WTC11 (cell line): ENCODE measurements at regions not wholly inside any gene's neighbourhood (a gene's known extent, or its start where the extent isn't known, plus 50 kb on each side); places are given as distances from the start of the nearest gene placed in this dataset.

Experiments used
- ATAC-seq: fragments of 200-7000 bp; cut with Tn5 transposase; 2 replicates; pipeline ENCODE4 v1.10.0; 2021; ENCODE audit warnings: mild to moderate bottlenecking, moderate library complexity
- CTCF ChIA-PET: fragments of 300-600 bp; sonication (Branson Sonifier 250); formaldehyde crosslinking; loops from one replicate; lab custom pipeline; 2021; ENCODE audit warnings: antibody characterized with exemption; lab: Charles Lee
- POLR2A ChIA-PET: fragments of 350-600 bp; sonication (Branson Sonifier 250); formaldehyde crosslinking; loops from one replicate; lab custom pipeline; 2021; ENCODE audit warnings: antibody characterized with exemption; lab: Charles Lee
- DNase-seq: peaks from one replicate; pipeline ENCODE4 v3.0.0; 2021; ENCODE audit warnings: low spot score
- H3K27ac Mint-ChIP-seq: 2 replicates; pipeline ENCODE4 v1.8.0; 2021; ENCODE audit warnings: mixed read lengths
- H3K27me3 Mint-ChIP-seq: 2 replicates; pipeline ENCODE4 v1.8.0; 2021; ENCODE audit warnings: low read depth, mild to moderate bottlenecking, moderate library complexity, mixed read lengths
- H3K36me3 Mint-ChIP-seq: 2 replicates; pipeline ENCODE4 v1.8.0; 2021; ENCODE audit warnings: mixed read lengths
- H3K4me1 Mint-ChIP-seq: 2 replicates; pipeline ENCODE4 v1.8.0; 2022; ENCODE audit warnings: mixed read lengths
- H3K4me3 Mint-ChIP-seq: 2 replicates; pipeline ENCODE4 v1.8.0; 2021; ENCODE audit warnings: mild to moderate bottlenecking, moderate library complexity, mixed read lengths
- H3K9me3 Mint-ChIP-seq: 2 replicates; pipeline ENCODE4 v1.8.0; 2021; ENCODE audit warnings: mixed read lengths
- EMX1 ChIP-seq: fragments of 250-450 bp; sonication (Bioruptor Pico); IDR thresholded peaks from 2 replicates; pipeline ENCODE4 v1.8.0; 2021; ENCODE audit warnings: mild to moderate bottlenecking
- FOXK1 ChIP-seq: sonication (generic); formaldehyde crosslinking; IDR thresholded peaks from 2 replicates; pipeline ENCODE4 v1.8.0; 2022; ENCODE audit warnings: mild to moderate bottlenecking, moderate library complexity, missing genetic modification reagents
- GABPB1 ChIP-seq: sonication (generic); formaldehyde crosslinking; IDR thresholded peaks from 2 replicates; pipeline ENCODE4 v1.8.1; 2023; ENCODE audit warnings: mild to moderate bottlenecking, missing genetic modification reagents
- GRHL2 ChIP-seq: fragments of 250-450 bp; sonication (Bioruptor Pico); IDR thresholded peaks from 2 replicates; pipeline ENCODE4 v1.8.0; 2022; ENCODE audit warnings: mild to moderate bottlenecking, moderate library complexity; ENCODE audit not compliant: insufficient replicate concordance, severe bottlenecking
- NFYB ChIP-seq: sonication (generic); formaldehyde crosslinking; conservative IDR thresholded peaks from 2 replicates; pipeline ENCODE4 v1.8.0; 2022; ENCODE audit warnings: low read depth, missing genetic modification reagents
- NR3C1 ChIP-seq: sonication (generic); formaldehyde crosslinking; conservative IDR thresholded peaks from 2 replicates; pipeline ENCODE4 v1.8.1; 2023; ENCODE audit warnings: low read depth, mild to moderate bottlenecking, missing genetic modification reagents
- OVOL2 ChIP-seq: fragments of 250-450 bp; sonication (Bioruptor Pico); IDR thresholded peaks from 2 replicates; pipeline ENCODE4 v1.9.0; 2021; ENCODE audit warnings: mild to moderate bottlenecking, borderline replicate concordance
- SMAD3 ChIP-seq: sonication (generic); formaldehyde crosslinking; IDR thresholded peaks from 2 replicates; pipeline ENCODE4 v1.8.0; 2022; ENCODE audit warnings: missing genetic modification reagents, mild to moderate bottlenecking, borderline replicate concordance
- TCF7 ChIP-seq: sonication (generic); formaldehyde crosslinking; IDR thresholded peaks from 2 replicates; pipeline ENCODE4 v1.8.0; 2022; ENCODE audit warnings: mild to moderate bottlenecking, low read depth, missing genetic modification reagents, moderate library complexity
- ZBTB21 ChIP-seq: sonication (generic); formaldehyde crosslinking; IDR thresholded peaks from 2 replicates; pipeline ENCODE4 v1.8.1; 2023; ENCODE audit warnings: mild to moderate bottlenecking, missing genetic modification reagents, borderline replicate concordance
- ZNF263 ChIP-seq: sonication (generic); formaldehyde crosslinking; IDR thresholded peaks from 2 replicates; pipeline ENCODE4 v1.8.1; 2022; ENCODE audit warnings: low read depth, mild to moderate bottlenecking, moderate library complexity, missing genetic modification reagents
- TF ChIP-seq, protein P1 (sequence below): sonication (generic); formaldehyde crosslinking; IDR thresholded peaks from 2 replicates; pipeline ENCODE4 v1.8.0; 2023; ENCODE audit warnings: mild to moderate bottlenecking, missing genetic modification reagents
- TF ChIP-seq, protein P2 (sequence below): fragments of 250-450 bp; sonication (Bioruptor Pico); IDR thresholded peaks from 2 replicates; pipeline ENCODE4 v1.8.0; 2021; ENCODE audit warnings: mild to moderate bottlenecking
- TF ChIP-seq, protein P3 (sequence below): fragments of 250-450 bp; sonication (Bioruptor Pico); IDR thresholded peaks from 2 replicates; pipeline ENCODE4 v1.9.0; 2021; ENCODE audit warnings: mild to moderate bottlenecking
- TF ChIP-seq, protein P4 (sequence below): fragments of 250-450 bp; sonication (Bioruptor Pico); conservative IDR thresholded peaks from 2 replicates; pipeline ENCODE4 v1.9.0; 2021; ENCODE audit warnings: mild to moderate bottlenecking
- TF ChIP-seq, protein P5 (sequence below): sonication (generic); formaldehyde crosslinking; IDR thresholded peaks from 2 replicates; pipeline ENCODE4 v1.8.0; 2022; ENCODE audit warnings: mild to moderate bottlenecking, missing genetic modification reagents
- TF ChIP-seq, protein P6 (sequence below): sonication (generic); formaldehyde crosslinking; IDR thresholded peaks from 2 replicates; pipeline ENCODE4 v1.8.1; 2023; ENCODE audit warnings: mild to moderate bottlenecking, missing genetic modification reagents

DNA sequence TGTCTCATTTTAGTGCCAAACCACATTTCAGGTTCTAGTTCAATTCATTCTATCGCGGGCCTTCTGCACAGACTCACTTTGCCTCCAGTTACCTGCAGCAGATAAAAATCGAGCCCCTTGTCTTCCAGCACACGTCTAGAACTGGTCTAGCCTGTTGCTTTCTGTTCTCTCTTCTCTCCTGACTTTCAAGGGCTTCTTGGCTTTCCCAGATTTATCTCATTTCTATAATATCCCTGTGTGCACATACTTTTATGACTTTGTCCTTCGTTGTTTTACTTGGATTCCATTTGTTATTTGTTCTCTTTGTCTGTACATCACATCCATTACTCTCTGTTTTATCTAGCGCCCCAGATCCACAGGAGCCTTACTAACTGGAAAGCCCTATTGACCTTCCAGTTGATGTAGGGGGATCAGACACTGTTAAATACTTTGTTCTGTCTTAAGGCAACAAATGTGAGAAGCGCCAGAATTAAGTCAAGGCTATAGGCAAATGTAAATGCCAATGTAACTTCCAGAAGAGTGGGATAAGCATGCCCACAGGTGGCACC lies 284.5 kb upstream of the ADGRL4 start (continued):
- TF ChIP-seq, protein P1, sequence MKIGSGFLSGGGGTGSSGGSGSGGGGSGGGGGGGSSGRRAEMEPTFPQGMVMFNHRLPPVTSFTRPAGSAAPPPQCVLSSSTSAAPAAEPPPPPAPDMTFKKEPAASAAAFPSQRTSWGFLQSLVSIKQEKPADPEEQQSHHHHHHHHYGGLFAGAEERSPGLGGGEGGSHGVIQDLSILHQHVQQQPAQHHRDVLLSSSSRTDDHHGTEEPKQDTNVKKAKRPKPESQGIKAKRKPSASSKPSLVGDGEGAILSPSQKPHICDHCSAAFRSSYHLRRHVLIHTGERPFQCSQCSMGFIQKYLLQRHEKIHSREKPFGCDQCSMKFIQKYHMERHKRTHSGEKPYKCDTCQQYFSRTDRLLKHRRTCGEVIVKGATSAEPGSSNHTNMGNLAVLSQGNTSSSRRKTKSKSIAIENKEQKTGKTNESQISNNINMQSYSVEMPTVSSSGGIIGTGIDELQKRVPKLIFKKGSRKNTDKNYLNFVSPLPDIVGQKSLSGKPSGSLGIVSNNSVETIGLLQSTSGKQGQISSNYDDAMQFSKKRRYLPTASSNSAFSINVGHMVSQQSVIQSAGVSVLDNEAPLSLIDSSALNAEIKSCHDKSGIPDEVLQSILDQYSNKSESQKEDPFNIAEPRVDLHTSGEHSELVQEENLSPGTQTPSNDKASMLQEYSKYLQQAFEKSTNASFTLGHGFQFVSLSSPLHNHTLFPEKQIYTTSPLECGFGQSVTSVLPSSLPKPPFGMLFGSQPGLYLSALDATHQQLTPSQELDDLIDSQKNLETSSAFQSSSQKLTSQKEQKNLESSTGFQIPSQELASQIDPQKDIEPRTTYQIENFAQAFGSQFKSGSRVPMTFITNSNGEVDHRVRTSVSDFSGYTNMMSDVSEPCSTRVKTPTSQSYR (CRISPR knock-in tag), result no peak
- TF ChIP-seq ZBTB21 (CRISPR knock-in tag) (no peak), TCF7 (CRISPR knock-in tag) (no peak), OVOL2 (CRISPR knock-in tag) (no peak)
- TF ChIP-seq, protein P2, sequence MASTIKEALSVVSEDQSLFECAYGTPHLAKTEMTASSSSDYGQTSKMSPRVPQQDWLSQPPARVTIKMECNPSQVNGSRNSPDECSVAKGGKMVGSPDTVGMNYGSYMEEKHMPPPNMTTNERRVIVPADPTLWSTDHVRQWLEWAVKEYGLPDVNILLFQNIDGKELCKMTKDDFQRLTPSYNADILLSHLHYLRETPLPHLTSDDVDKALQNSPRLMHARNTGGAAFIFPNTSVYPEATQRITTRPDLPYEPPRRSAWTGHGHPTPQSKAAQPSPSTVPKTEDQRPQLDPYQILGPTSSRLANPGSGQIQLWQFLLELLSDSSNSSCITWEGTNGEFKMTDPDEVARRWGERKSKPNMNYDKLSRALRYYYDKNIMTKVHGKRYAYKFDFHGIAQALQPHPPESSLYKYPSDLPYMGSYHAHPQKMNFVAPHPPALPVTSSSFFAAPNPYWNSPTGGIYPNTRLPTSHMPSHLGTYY (CRISPR knock-in tag), result no peak
- TF ChIP-seq, protein P3, sequence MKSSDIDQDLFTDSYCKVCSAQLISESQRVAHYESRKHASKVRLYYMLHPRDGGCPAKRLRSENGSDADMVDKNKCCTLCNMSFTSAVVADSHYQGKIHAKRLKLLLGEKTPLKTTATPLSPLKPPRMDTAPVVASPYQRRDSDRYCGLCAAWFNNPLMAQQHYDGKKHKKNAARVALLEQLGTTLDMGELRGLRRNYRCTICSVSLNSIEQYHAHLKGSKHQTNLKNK, result no peak
- TF ChIP-seq, protein P4, sequence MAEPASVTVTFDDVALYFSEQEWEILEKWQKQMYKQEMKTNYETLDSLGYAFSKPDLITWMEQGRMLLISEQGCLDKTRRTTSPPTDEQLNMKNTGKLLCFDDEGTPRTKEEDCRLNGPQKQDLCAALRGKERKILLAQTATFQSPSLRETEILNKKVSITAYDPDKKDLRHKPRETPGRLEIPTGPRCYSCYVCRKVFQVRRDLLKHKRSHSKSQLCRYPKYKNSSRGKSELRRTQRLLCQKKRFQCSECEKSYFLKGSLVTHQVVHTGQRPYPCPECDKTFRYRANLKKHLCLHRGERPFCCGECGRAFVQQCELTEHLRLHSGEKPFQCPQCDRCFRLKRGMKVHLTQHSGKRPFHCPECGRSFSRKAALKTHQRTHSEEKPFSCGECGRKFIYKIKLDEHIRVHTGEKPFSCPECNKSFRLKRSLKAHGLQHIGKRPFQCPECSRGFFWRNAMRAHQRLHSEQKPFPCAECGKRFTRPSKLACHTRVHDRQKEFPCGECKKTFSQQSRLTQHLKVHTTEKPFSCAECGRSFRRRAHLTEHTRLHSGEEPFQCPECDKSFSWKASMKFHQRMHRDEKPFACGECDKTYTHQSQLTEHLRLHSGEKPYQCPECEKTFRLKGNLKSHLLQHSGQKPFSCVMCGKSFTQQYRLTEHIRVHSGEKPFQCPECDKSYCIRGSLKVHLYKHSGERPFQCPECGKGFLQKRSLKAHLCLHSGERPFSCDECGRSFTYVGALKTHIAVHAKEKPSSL (CRISPR knock-in tag), result no peak

DNA sequence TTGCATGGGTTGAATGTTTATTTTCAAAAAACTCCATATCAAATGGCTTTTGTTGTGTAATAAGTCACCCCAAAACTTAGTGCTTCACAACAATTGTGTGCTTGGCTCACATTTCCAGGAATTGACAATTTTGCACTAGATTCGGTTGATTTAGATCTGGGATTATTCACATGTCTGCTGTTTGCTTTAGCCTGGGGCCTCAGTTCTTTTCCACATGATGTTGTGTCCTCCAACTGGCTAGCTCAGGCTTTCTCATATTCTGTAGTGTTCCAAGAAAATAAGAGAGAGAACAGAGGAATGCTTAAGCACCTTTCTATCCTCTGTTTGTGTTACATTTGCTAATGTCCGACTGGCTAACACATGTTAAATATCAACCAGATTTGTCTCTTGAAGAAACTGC lies 281.5 kb upstream of the ADGRL4 start:
- H3K4me3 Mint-ChIP-seq, result no peak overlapping the region
- TF ChIP-seq NFYB (no peak), TCF7 (CRISPR knock-in tag) (no peak), FOXK1 (no peak), NR3C1 (no peak), SMAD3 (CRISPR knock-in tag) (no peak), GABPB1 (CRISPR knock-in tag) (no peak), GRHL2 (CRISPR knock-in tag) (no peak), EMX1 (CRISPR knock-in tag) (no peak), ZNF263 (no peak)
- TF ChIP-seq, protein P5, sequence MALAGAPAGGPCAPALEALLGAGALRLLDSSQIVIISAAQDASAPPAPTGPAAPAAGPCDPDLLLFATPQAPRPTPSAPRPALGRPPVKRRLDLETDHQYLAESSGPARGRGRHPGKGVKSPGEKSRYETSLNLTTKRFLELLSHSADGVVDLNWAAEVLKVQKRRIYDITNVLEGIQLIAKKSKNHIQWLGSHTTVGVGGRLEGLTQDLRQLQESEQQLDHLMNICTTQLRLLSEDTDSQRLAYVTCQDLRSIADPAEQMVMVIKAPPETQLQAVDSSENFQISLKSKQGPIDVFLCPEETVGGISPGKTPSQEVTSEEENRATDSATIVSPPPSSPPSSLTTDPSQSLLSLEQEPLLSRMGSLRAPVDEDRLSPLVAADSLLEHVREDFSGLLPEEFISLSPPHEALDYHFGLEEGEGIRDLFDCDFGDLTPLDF (CRISPR knock-in tag), result no peak
- TF ChIP-seq, protein P6, sequence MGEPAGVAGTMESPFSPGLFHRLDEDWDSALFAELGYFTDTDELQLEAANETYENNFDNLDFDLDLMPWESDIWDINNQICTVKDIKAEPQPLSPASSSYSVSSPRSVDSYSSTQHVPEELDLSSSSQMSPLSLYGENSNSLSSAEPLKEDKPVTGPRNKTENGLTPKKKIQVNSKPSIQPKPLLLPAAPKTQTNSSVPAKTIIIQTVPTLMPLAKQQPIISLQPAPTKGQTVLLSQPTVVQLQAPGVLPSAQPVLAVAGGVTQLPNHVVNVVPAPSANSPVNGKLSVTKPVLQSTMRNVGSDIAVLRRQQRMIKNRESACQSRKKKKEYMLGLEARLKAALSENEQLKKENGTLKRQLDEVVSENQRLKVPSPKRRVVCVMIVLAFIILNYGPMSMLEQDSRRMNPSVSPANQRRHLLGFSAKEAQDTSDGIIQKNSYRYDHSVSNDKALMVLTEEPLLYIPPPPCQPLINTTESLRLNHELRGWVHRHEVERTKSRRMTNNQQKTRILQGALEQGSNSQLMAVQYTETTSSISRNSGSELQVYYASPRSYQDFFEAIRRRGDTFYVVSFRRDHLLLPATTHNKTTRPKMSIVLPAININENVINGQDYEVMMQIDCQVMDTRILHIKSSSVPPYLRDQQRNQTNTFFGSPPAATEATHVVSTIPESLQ (CRISPR knock-in tag), result no peak
- no peaks in the 10 kb centered on the region for H3K9me3 Mint-ChIP-seq
- H3K36me3 Mint-ChIP-seq, result no peaks in the 10 kb centered on the region
- ChIA-PET POLR2A (no interaction called here), CTCF (no interaction called here)
- no peak overlapping the region for H3K27ac Mint-ChIP-seq
- no peaks in the 10 kb centered on the region for H3K27me3 Mint-ChIP-seq
- peaks cover 6% of the 10 kb centered on the region; the same call in 1 of the 2 replicates for H3K4me1 Mint-ChIP-seq
- ATAC-seq (no peak), DNase-seq (no peak)
